Natural killer cell treated with Interleukin-12 subunit alpha and Interleukin-12 subunit beta and Interleukin-15 and Interleukin-18, amount 100 ng/mL, for 72 hours (primary cell): ENCODE measurements at regions not wholly inside any gene's neighbourhood (a gene's known extent, or its start where the extent isn't known, plus 50 kb on each side); places are given as distances from the start of the nearest gene placed in this dataset.

Experiments
- ATAC-seq, 2 donors: fragments of 150-1000 bp; cut with Tn5 transposase in 1 of 2; sonication (Bioruptor Pico), chemical (Tn5 transposase) in 1 of 2; 2 replicates each; pipeline ENCODE4 v1.10.0; 2021
- DNase-seq: peaks from one replicate; pipeline ENCODE4 v3.0.0; 2022; ENCODE audit warnings: low spot score
- H3K27ac Mint-ChIP-seq, 2 donors: 1 replicate in 1 of 2; 2 replicates in 1 of 2; pipeline ENCODE4 v1.8.0; 2022; ENCODE audit warnings: mixed read lengths in 2 of 2, mild to moderate bottlenecking in 1 of 2, moderate library complexity in 1 of 2
- H3K27me3 Mint-ChIP-seq, 2 donors: 1 replicate in 1 of 2; 2 replicates in 1 of 2; pipeline ENCODE4 v1.8.0; 2022; ENCODE audit warnings: mixed read lengths in 2 of 2
- H3K36me3 Mint-ChIP-seq: one replicate; pipeline ENCODE4 v1.8.0; 2022; ENCODE audit warnings: mixed read lengths
- H3K4me1 Mint-ChIP-seq, 2 donors: 1 replicate in 1 of 2; 2 replicates in 1 of 2; pipeline ENCODE4 v1.8.0; 2022; ENCODE audit warnings: low read depth in 2 of 2, mixed read lengths in 2 of 2, mild to moderate bottlenecking in 1 of 2
- H3K4me3 Mint-ChIP-seq: one replicate; pipeline ENCODE4 v1.8.0; 2022; ENCODE audit warnings: mixed read lengths
- H3K9me3 Mint-ChIP-seq: 2 replicates; pipeline ENCODE4 v1.8.0; 2022; ENCODE audit warnings: mixed read lengths

- Mint-ChIP-seq H3K36me3 (no peaks in the 10 kb centered on the region), H3K4me1 (no peaks in the 10 kb centered on the region), H3K27ac (no peak overlapping the region), H3K4me3 (no peak overlapping the region), H3K27me3 (peaks cover 3 to 7% of the 10 kb centered on the region in 2 donors), H3K9me3 (no peaks in the 10 kb centered on the region)
- ATAC-seq (no peak), DNase-seq (no peak)
These were observed 240.4 kb upstream of the RHOBTB1 start for GRCh38 chr10:61184429-61184828.

DNA sequence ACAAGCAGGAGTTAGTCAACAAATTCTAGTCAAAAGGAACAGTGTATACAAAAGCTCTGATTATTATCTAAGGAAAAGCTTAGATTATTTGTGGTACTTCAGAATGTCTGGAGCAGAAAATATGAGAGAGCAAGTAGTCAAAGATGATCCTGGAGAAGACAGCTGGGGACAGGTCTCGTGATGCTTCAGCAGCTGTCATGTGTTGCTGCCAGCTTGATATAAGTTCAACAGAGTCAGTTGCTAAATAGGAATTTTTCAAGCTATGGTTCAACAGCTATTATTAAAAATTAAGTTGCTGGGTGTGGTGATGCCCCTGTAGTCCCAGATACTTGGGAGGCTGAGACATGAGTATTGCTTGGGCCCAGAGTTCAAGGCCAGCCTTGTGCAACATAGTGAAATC, 240.0 kb upstream of the RHOBTB1 start:
- no peak overlapping the region for H3K4me3 Mint-ChIP-seq
- H3K27me3 Mint-ChIP-seq, result peaks cover 3 to 7% of the 10 kb centered on the region in 2 donors
- no peak overlapping the region for H3K27ac Mint-ChIP-seq
- no peaks in the 10 kb centered on the region for H3K4me1 Mint-ChIP-seq
- DNase-seq (no peak), ATAC-seq (no peak)
- no peaks in the 10 kb centered on the region for H3K36me3 Mint-ChIP-seq
- no peaks in the 10 kb centered on the region for H3K9me3 Mint-ChIP-seq

- DNase-seq (no peak), ATAC-seq (no peak)
- Mint-ChIP-seq H3K36me3 (no peaks in the 10 kb centered on the region), H3K27ac (no peak overlapping the region), H3K4me3 (no peak overlapping the region), H3K27me3 (peaks cover 3 to 7% of the 10 kb centered on the region in 2 donors), H3K4me1 (no peaks in the 10 kb centered on the region), H3K9me3 (no peaks in the 10 kb centered on the region)
These were observed 237.8 kb upstream of the RHOBTB1 start for GRCh38 chr10:61181832-61182231.

DNA sequence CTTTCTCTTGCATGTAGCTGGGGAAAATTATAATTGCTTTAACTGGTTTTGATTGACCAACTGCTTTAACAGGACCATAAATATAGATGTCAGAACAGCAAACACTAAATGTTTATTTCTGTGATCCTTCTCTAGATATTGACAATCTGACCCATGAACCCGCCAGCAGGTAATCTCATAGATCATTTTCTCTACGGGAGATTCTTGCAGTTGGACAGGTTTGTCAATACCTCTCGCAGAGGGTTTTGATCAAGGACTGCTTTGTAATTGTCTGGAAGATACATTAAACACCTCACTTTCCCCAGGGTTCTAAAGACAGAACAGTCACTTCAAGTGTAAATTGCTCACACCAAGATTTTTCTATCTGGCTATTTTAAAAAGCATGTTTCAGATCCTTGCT, 235.8 kb upstream of the RHOBTB1 start:
- Mint-ChIP-seq H3K4me1 (no peaks in the 10 kb centered on the region), H3K27me3 (peaks cover 3 to 7% of the 10 kb centered on the region in 2 donors), H3K36me3 (no peaks in the 10 kb centered on the region), H3K9me3 (no peaks in the 10 kb centered on the region), H3K4me3 (no peak overlapping the region), H3K27ac (no peak overlapping the region)
- DNase-seq, result no peak
- no peak for ATAC-seq

DNA sequence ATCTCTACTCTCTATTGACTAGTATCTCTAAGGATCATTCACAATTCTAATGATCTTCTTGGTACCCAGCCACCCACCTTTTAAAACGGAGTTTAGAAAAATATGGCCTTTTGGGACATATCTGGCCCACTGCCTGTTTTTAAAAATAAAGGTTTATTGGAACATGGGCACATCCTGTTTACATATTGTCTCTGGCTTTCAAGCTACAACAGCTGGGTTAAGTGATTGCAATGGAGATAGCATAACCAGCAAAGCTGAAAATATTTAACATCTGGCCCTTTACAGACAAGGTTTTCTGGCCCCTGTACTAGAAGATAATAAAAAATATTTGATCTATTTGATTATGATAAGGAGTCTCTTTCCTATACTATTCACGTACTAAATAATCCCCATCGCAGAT, 232.4 kb upstream of the RHOBTB1 start:
- ATAC-seq (no peak), DNase-seq (no peak)
- no peaks in the 10 kb centered on the region for H3K4me1 Mint-ChIP-seq
- no peaks in the 10 kb centered on the region for H3K9me3 Mint-ChIP-seq
- no peak overlapping the region for H3K27ac Mint-ChIP-seq
- no peaks in the 10 kb centered on the region for H3K36me3 Mint-ChIP-seq
- H3K27me3 Mint-ChIP-seq, result peaks cover 3 to 19% of the 10 kb centered on the region in 2 donors
- no peak overlapping the region for H3K4me3 Mint-ChIP-seq

DNA sequence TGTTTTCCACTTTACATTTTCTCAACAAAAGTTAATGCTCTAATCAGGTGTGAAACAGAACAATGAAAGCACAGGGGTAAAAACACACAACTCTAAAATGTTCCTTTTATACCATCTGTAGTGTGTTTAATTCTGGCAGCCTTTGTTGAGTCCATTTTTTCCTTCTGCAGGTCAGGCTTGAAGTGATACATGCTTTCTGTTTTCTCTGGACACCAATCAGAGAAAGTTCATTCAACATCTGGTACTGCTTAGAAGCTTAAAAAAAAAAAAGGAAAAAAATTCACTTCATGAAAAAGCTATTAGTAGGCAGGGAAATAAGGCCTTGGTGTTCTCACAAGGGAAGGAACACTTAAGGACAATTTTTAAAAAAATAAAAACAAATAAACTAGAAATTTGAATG, 231.3 kb upstream of the RHOBTB1 start:
- Mint-ChIP-seq H3K27ac (no peak overlapping the region), H3K4me3 (no peak overlapping the region), H3K9me3 (no peaks in the 10 kb centered on the region), H3K27me3 (peaks cover 6 to 16% of the 10 kb centered on the region in 2 donors), H3K4me1 (no peaks in the 10 kb centered on the region), H3K36me3 (no peaks in the 10 kb centered on the region)
- no peak for ATAC-seq
- DNase-seq, result no peak

- Mint-ChIP-seq H3K27ac (no peak overlapping the region), H3K4me1 (no peaks in the 10 kb centered on the region)
These were observed 229.5 kb upstream of the RHOBTB1 start for GRCh38 chr10:61173450-61173849.

DNA sequence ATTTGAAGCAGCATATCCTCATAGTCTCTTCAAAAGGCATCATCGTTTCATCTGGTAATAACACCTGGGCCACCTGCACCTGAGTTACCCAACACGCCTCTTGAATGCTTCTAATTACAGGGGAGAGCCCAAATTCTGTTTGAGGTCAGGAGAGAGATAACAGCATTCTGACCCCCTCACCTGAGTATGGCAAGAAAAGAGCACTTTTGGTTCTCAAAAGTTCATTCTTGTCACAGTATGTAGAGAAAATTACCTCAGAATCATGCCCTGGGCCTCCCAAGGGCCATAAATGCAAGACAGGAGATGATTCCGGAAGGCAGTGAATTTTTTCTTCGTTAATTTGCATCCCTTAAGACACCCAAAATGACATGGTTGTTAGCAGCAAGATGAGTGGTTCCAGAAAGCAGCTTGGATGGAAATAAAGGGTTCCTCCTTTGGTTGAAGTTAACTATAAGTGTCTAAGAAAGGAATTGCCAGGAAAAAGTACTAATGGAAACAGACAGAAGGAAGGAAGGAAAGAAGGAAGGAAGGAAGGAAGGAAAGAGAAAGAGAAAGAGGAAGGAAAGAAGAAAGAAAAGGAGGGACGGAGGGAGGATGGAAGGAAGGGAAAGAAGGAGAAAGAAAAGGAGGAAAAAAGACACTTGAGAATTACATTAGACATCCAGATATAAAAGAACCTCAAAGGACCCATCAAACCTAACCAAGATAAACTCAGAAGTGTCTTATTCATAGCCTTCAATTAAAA, 228.4 kb upstream of the RHOBTB1 start:
- no peak for DNase-seq
- peaks cover 6 to 13% of the 10 kb centered on the region in 2 donors for H3K27me3 Mint-ChIP-seq
- H3K27ac Mint-ChIP-seq, result no peak overlapping the region
- ATAC-seq, result no peak
- H3K9me3 Mint-ChIP-seq, result no peaks in the 10 kb centered on the region
- no peaks in the 10 kb centered on the region for H3K36me3 Mint-ChIP-seq
- H3K4me3 Mint-ChIP-seq, result no peak overlapping the region
- no peaks in the 10 kb centered on the region for H3K4me1 Mint-ChIP-seq

More at GRCh38 chr10:61173450-61173849, 229.5 kb upstream of the RHOBTB1 start:
- no peaks in the 10 kb centered on the region for H3K9me3 Mint-ChIP-seq
- no peak for ATAC-seq
- DNase-seq, result no peak
- no peaks in the 10 kb centered on the region for H3K36me3 Mint-ChIP-seq
- no peak overlapping the region for H3K4me3 Mint-ChIP-seq
- peaks cover 6 to 13% of the 10 kb centered on the region in 2 donors for H3K27me3 Mint-ChIP-seq

- DNase-seq (no peak), ATAC-seq (no peak)
- H3K4me1 Mint-ChIP-seq, result no peaks in the 10 kb centered on the region
- H3K4me3 Mint-ChIP-seq, result no peak overlapping the region
- no peaks in the 10 kb centered on the region for H3K36me3 Mint-ChIP-seq
- H3K9me3 Mint-ChIP-seq, result no peaks in the 10 kb centered on the region
- H3K27me3 Mint-ChIP-seq, result peaks cover 6 to 13% of the 10 kb centered on the region in 2 donors
- H3K27ac Mint-ChIP-seq, result no peak overlapping the region
These were observed 226.6 kb upstream of the RHOBTB1 start for GRCh38 chr10:61170594-61170993.

- no peaks in the 10 kb centered on the region for H3K4me1 Mint-ChIP-seq
- H3K27ac Mint-ChIP-seq, result no peak overlapping the region
- no peak for ATAC-seq
- peaks cover 6 to 13% of the 10 kb centered on the region in 2 donors for H3K27me3 Mint-ChIP-seq
- no peaks in the 10 kb centered on the region for H3K9me3 Mint-ChIP-seq
- H3K4me3 Mint-ChIP-seq, result no peak overlapping the region
- H3K36me3 Mint-ChIP-seq, result no peaks in the 10 kb centered on the region
- DNase-seq, result no peak
These were observed 225.3 kb upstream of the RHOBTB1 start for GRCh38 chr10:61169294-61169693.

DNA sequence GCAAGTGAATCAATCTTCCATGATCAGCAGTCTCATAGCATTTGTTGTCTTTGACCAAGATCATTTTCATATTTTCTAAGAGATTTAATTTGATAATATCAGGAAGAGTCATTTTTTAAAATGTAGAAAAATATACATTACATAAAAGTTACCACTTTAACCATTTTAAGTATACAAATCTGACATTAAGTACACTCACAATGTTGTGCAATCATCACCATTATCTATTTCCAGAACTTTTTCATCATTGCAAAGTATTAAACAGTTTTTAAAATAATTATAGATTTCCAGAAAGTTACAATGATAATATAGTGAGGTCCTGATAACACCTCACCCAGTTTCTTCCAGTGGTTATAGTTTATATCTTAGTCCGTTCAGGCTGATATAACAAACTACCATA, 222.5 kb upstream of the RHOBTB1 start:
- no peaks in the 10 kb centered on the region for H3K36me3 Mint-ChIP-seq
- H3K27ac Mint-ChIP-seq, result no peak overlapping the region
- no peak for ATAC-seq
- no peak for DNase-seq
- H3K4me1 Mint-ChIP-seq, result no peaks in the 10 kb centered on the region
- H3K9me3 Mint-ChIP-seq, result no peaks in the 10 kb centered on the region
- peaks cover 6 to 8% of the 10 kb centered on the region in 2 donors for H3K27me3 Mint-ChIP-seq
- H3K4me3 Mint-ChIP-seq, result no peak overlapping the region

- DNase-seq (no peak), ATAC-seq (no peak)
- Mint-ChIP-seq H3K9me3 (no peaks in the 10 kb centered on the region), H3K4me3 (no peak overlapping the region), H3K36me3 (no peaks in the 10 kb centered on the region), H3K27ac (no peak overlapping the region), H3K27me3 (peaks cover 3 to 8% of the 10 kb centered on the region in 2 donors), H3K4me1 (no peaks in the 10 kb centered on the region)
These were observed 222.1 kb upstream of the RHOBTB1 start for GRCh38 chr10:61166065-61166464.

DNA sequence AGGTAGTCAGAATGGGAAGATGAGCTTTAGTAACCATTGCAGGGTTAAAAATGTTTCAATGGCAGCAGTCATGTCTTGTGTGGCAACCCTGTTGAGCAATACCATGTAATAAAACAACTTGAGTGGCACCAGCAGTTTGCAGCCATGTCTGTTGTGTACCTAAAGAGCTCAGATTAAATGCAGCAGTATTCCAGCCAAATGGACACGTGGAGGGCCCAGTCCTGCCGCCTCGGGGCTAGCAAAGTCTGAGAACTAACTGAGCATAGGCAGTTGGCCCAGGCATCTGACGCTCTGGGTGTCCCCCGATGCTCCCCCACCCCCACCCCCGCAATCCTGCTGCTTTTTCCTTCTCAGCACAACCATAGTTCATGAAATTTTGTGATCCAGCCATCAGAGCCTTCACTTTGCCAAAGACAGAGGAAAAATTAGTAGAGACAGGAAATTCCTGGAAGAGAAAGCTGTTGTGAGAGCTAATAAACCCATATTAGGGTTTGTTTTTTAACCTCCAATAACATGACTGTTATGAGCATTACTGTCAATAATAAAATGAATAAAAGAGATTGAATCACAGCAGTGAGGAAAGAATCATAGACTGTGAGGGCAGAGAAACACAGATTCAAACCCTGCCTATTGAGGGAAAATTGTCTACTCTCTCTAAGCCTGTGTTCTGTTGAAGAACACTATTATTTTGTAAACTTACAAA, 220.6 kb upstream of the RHOBTB1 start:
- Mint-ChIP-seq H3K4me3 (no peak overlapping the region), H3K27me3 (peaks cover 3 to 8% of the 10 kb centered on the region in 2 donors), H3K4me1 (no peaks in the 10 kb centered on the region), H3K27ac (no peak overlapping the region), H3K9me3 (no peaks in the 10 kb centered on the region), H3K36me3 (no peaks in the 10 kb centered on the region)
- ATAC-seq, result no peak
- no peak for DNase-seq

DNA sequence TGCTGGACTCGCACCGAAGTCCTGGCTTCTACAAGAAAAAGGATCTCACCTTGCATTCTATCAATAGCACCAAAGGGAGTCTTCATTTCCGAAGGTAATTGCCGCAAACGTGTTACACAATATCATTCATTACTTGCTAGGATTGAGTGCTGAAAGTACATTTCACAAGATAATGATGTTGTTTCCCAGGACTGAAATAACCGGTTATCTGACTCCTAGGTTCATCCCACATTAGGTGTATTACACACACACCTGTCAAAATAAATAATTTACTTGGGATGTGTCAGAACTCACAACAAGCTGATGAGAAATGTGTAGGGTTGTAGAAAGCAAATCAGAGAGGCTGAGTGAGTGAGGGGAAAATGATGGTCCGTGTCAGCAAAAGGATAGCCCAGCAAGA, 219.4 kb upstream of the RHOBTB1 start:
- no peak for ATAC-seq
- Mint-ChIP-seq H3K4me1 (no peaks in the 10 kb centered on the region), H3K4me3 (no peak overlapping the region), H3K27me3 (peaks cover 3 to 8% of the 10 kb centered on the region in 2 donors), H3K9me3 (no peaks in the 10 kb centered on the region), H3K27ac (no peak overlapping the region), H3K36me3 (no peaks in the 10 kb centered on the region)
- no peak for DNase-seq
